Dermis blood vessel endothelial cell (primary cell): ENCODE measurements at regions not wholly inside any gene's neighbourhood (a gene's known extent, or its start where the extent isn't known, plus 50 kb on each side); places are given as distances from the start of the nearest gene placed in this dataset.
A peak's percentile ranks its signal among the peaks of the same experiment; 100 is the strongest.
"Not testable (repeated sequence)": the region's sequence is repeated elsewhere in the genome, so short reads cannot be mapped to it uniquely, and the experiment has no call there.

Source experiments
- DNase-seq: peaks from one replicate; pipeline ENCODE4 v3.0.0; 2010

DNA sequence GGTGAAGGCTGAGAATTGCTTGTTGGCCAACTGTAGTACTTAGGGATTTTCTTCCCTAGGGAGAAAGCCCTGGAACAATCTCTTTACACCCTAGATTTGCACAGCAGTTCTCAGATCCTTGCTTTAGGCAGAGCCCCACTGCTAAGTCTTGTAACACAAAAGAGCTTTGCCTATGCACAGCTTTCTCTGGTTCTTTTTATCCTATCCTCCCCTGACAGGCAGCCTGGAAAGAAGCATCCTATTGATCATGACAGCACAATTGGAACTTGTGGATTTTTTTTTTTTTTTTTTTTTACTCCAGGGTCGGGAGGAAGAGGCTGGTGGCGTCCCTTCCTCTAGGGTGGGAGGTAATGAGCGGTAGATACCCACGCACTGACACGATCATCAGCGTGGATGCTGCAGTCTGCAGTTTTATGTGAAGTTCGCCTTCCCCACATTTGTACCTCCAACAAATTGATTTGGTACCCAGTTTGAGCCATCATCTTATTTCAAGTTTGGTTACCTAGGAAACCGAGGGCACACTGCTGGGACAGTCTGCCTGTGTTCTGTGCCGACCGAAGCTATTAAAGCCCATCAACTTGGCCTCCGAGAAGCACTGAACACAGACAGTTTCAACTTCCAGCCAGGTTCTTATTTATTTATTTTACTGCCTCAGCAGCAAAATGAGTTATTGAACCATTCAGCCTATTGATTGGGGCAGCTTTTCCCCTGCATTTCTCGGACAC is 110.1 kb downstream of the NRN1 start:
- DNase-seq, result no peak

DNA sequence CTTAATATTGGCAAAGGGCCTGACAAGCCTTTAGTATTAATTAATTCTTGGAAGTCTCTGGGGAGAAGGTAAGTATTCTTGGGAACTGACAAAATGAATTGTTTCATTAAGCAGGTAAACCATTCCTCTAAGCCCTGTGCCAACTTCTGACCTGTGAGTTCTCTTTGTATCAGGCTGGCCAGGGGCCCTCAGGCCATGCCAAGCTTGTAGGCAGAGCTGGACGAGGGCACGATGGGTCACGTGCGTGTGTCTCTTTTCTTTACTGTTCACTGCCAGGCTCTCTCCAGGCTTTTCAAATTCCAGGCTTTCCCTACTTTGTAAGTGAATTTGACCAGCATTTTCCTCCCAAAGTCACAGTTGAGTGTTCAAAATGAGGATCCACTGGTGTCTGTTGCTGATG is 112.4 kb downstream of the NRN1 start:
- DNase-seq, result no peak

DNA sequence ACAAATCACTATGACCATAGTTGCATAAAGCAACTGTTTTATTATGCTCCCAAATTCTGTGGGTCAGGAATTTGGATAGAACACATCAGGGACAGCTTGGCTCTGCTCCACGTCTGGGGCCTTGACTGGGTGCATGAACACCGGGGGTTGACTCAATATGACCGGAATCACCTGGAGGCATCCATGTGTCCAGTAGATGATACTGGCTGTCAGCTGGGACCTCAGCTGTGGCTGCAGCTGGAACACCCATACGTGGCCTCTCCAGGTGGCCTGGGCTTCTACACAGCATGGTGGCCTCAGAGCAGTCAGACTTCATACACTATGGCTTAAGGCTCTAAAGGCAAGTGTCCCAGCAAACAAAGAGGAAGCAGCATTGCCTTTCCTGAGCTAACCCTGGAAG is 113.4 kb downstream of the NRN1 start:
- DNase-seq, result no peak

DNA sequence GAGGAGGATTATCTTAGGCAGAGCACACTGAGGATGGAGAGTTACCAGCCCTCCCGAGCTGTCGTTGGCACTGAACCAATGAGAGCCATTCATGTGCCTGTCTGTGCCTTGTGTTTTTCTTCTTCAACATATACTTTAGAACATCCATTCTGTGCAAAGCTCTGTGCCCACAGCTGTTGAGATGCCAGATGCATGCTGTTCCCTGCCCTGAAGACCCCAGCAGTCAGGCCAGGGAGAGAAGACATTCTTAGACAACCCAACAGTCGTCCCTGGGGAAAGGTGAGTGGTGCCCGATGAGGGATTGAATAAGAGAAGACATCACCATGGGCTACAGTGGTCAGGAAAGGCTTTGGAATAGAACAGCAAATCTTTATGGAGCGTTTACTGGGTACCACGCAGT is 114.1 kb downstream of the NRN1 start:
- no peak for DNase-seq

DNA sequence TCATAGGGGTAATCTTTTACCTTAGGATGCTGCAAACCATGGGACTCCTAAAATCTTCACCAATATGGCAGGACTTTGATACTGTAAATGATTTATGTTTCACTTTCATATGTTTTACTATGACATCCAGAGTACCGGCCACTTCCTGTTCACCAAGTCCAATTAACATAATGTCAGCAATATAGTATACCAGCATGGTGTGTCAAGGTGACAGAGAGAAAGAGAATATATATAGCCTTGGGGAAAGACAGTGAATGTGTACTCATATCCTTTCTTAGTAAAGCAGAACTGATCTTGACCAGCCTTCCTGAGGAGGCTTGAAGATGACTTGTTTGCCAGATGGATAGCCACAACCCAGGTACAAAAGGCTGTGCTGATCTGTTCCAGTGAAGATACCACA is 127.9 kb downstream of the NRN1 start:
- no peak for DNase-seq

DNA sequence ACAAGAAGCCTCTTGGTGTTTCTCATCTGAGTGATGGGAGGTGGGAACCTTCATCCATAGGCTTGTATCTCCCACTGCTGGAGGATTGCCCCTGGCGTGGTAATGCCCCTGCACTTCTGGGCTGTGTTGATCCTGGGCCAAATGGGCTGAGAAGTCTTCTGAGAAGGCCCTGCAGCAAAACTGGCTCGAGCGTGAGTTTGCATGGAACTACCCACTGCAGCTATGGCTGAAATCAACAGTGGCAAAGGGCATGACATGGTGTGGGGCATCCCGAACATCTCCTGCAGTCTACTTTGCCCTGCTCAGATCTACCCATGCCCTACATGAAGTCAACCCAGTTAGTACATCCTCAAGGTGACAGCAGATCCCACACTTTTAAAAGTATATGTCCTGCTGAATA is 130.6 kb downstream of the NRN1 start:
- DNase-seq, result no peak

DNA sequence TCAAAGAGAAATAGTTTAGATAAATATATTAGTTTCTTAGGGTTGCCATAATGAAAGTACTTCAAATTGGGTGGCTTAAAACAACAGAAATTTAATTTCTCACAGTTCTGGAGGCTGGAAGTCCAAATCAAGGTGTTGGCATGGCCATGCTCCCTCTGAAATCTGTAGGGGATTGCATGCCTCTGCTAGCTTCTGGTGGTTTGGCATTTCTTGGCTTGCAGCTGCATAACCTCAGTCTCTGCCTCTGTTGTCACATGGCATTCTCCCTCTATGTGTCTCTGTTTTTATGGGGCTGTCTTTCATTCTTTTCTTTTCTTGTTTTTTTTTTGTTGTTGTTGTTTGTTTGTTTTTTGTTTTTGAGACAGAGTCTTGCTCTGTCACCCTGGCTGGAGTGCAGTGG is 132.7 kb downstream of the NRN1 start:
- DNase-seq, result not testable (repeated sequence)

DNA sequence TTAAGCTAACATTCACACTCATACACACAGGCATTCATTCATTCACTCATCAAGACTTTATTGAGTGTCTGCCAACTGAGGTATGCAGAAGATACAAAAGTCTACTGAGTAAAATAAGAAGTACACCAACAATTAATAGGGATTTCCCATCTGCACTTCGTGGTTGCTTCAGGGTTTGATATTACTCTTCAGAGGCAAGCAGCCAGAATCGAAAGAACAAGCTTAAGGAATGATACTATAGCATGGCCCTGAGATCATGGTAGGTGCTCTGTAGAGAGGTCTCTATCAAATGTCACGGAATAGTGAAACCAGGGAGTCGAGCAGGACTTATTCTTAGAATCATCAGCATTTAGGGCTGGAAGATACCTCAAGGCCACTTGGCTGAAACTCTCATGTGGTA is 135.4 kb downstream of the NRN1 start:
- DNase-seq, result no peak

DNA sequence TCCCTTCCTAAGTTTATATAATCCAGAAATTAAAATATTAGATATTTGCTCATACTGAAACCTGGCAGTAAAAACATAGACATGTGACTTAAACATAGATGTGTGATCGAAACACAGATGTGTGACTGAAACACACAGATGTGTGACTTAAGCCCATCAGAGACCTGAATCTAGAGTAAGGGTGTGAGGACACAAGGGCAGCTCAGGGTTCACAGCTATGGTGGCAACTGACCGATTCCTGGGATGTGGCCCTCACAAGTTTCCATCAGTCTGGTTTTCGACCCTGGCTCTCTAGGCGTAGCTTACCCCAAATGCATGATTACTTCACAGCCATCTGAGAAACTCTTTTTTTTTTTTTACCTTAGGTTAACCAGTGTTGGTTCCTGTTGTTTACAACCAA is 137.0 kb downstream of the NRN1 start:
- DNase-seq, result no peak

DNA sequence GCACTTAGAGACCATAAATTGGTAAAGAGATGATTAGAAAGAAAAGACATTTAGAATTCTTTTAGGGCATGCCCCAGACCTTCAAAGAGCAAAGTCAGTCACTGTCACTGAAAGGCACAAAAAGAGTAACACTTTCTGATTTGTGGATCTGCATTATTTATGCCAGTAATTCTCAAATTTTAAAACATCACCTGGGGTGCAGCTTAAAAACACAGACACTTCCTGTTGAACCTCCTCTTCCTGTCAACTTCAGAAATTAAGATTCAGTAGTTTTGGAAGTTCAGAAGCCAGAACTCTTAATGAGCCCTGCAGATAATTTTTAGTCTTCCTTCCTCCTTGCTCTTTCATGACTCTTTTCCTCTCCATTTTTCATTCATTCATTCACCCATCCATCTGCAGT is 137.5 kb downstream of the NRN1 start:
- no peak for DNase-seq

DNA sequence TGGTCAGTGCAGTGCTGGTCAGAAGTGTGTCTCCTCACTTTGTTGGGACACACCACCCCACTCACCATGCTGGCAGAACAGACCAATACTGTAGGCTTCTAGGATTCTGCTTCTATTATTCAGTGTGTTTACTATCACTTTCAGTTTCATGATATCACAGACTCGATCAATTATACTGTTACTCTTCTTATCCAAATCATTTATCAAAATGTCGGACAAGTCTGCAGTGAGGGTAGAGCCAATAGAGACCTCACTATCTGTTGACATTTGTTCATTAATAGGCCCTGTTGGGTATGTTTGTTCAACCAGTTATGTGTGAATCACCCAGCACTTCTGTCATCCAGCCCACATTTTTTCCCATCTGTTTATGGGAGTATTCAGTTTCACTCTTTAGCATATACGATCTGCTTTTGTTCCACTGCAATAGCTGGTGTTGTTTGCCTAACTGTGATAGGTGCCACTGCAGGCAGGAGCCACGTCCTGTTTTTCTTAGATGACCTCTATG is 140.1 kb downstream of the NRN1 start:
- peak; percentile 58 for DNase-seq

DNA sequence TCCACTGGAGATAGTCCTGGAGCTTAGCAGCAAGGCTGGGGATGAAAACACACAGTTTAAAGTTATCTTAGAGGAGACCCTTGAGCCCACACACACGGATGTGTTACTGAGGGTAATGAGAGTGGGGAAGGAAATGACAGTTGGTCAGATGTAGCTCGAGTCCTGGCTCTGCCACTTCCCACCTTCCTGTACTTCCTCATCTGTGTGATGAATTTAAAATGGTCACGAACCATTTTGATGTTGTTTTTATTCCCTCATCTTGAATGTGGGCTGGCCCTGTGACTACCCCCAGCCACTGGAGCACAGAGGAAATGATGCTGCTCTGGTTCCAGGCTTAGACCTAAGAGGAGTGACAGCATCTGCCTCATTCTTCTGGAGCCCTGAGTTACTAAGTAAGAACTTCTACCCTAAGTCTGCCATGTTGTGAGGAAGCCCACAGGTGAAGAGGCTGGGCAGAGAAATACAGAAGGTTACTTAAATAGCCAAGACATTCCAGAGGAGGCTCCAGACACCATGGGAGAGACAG is 141.2 kb downstream of the NRN1 start:
- peak; percentile 6 for DNase-seq

DNA sequence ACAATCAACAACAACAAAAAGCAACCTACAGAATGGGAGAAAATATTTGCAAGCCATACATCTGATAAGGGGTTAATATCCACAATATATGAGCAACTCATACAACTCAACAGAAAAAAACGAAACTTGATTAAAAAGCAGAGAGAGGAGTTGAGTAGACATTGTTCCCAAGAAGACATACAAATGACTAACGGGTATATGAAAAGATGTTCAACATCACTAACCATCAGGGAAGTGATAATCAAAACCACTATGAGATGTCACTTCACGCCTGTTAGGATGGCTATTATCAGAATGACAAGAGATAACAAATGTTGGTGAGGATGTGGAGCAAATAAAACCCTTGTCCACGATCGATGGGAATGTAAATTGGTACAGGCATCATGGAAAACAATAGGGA is 145.9 kb downstream of the NRN1 start:
- no peak for DNase-seq

DNA sequence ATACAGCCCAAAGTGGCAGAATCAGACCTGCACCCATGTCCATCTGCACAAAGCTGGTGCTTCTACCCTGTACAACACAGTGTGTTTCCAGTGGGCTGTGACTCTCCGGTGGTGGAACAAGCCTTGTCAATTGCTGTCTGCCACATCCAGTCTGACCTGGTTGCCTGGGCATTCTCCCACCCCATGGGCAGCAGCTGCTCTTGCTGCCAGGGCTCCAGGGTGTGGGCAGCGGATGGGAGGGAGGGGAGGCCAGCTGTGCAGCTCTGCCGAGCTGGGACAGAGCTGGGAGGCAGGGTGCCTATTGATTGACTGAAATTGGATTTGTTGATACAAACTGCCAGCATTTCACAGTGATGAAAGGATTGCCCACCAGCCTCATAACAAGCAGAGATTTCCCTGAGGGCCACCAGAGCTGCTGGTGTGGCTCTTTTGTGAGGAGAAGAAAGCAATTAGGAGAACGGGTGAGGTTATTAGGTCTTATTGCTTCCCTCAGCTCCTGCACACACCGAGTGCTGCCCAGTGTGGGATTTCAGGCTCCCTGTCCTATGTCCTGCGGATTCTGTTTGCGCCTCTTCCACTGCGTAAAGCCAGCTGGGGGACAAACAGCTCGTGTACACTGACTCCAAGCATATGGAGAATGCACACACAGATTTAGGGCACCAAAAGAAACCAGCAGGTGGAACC is 150.8 kb downstream of the NRN1 start:
- no peak for DNase-seq

DNA sequence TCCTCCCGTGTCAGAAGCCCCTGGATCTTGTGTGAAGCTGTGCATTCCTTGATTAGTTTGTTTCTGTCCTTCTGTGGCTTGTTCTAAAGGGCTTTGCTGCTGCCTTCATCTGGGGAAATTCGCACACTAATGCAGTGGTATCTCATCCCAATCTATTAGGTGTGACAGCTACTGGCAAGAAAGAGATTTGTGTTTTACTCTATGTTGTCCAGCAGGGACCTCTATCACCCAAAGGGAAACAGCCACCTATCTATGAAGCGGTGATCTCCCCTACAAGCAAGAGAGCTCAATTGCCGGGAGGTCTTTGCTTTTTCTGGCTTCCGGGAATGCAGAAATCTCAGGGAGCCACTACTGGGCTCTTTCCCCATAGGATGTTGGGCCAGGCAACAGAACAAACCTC is 151.8 kb downstream of the NRN1 start:
- no peak for DNase-seq

DNA sequence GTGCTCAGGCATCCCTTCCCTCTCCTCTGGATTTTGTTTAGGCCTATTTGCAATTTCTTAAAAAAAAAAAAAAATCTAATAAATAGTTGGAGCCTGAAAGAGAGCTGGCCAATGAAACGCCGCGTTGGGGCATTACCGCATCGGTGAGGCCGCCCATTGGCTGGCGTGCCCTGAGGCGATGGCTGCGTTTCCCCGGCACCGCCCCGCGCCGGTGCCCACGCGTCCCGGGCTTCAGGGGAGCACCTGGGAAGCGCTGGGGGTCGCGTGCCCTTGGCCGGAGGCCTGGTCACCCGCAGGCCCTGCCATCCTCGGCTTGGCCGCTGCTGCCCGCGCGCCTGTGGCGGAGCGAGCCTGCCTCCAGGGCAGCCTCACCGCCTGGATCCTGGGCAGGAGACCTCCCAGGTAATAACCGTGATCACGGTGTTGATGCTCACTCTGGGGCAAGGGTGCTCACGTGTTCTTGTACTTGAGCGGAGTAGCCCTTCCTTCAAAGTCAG is 155.4 kb downstream of the NRN1 start:
- peak; percentile 63 for DNase-seq

DNA sequence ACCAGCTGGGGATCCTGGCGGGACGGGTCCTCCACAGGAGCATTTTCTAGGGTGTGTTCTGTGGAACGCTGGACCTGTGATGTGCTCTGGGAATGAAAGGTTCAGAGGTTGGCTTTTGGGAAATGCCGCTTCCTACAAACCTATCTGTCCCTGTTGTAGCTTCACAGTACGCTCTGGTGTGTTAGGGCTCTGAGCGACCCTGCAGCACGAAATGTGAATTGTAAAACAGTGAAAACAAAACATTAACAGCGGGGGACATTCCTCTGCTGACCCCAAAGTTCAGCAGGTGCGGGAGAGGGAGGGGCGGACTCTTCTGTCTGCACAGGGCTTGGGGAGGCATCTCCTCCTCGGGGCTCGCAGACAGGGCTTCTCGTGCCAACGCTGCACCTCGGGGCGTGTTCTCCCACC is 155.9 kb downstream of the NRN1 start:
- no peak for DNase-seq

DNA sequence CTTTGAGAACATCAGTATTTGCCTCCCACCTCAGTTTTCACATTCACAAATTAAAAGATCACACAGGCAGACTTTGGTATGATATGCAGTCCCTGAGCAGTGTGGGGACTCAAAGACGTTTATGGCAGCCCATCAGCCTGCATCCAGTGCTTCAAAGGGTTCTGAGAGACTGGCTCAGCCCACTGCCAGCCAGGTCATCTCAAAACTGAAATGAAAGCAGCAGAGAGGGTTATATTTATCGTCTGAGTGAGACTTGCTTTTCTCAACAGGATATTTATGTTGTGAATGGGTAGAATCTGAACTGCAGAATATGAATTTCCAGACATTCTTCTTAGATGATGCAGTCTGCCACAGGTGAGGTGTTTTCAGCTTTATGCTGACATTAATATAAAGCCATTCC is 159.8 kb downstream of the NRN1 start:
- no peak for DNase-seq

DNA sequence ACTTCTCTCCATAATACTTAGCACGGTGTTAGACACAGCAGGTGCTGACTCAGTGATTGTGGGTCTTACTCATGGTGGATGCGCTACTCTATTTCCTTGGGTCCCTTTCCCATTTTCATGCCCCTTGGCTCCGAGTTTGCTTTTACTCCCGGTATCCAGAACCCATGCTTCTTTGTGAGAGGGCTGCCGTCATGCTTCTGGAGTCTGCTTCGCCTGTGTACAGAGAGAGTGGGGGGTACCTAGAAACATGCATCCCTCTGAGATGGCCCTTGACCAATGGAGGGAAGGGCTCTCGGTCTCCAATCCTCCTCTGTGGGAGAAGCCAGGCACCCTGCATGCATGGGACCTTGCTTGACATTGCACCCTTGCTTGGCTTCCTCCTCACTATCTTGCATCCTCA is 160.4 kb downstream of the NRN1 start:
- DNase-seq, result no peak

DNA sequence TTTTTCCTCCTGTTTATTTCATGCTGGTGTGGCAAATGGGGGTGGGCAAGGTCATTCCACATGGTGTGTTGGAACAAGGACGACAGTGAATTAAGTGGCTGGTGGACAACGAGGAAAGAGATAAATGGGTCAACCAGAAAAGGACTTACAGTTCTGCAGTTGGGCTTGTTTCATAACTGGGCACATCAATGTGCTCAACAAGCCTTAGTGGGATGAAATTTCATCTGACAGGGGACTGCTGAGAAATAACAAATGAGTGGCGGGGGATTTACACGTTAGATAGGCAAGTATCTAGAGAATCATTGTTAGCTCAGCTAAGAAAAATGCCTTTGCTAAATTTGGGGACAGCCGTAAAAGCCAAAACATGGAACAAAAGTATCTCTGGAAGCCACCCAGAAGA is 163.6 kb downstream of the NRN1 start:
- DNase-seq, result no peak

DNA sequence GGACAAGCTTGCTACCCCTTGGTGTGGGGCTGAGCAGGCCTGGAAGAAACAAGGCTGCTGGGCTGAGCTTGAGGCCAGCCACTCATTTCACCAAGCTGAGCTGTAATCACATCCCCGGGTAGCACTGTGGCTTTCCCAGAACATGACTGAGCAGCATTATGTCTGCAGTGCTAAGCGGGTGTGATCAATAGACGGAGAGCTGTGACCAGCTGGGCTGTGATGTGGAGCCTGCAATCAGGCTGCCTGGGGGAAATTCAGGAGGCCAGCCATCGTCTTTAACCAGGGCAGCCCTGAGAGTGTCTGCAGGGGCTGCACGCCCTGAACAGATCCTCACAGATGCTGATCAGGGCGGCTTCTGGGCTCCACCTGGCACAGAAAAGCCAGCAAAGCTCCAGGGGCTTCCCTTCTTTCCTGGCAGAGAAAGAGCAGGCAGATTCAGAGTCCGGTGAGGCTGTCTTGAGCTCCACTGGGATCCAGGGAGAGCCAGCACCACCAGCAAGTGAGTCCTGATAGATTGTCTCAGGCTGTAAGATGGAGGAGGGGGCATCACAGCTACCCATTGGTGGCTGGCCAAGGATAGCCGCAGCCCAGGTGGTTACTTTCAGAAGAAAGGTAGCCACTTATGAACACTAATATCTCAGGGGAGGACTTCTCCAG is 165.9 kb downstream of the NRN1 start:
- DNase-seq, result no peak

DNA sequence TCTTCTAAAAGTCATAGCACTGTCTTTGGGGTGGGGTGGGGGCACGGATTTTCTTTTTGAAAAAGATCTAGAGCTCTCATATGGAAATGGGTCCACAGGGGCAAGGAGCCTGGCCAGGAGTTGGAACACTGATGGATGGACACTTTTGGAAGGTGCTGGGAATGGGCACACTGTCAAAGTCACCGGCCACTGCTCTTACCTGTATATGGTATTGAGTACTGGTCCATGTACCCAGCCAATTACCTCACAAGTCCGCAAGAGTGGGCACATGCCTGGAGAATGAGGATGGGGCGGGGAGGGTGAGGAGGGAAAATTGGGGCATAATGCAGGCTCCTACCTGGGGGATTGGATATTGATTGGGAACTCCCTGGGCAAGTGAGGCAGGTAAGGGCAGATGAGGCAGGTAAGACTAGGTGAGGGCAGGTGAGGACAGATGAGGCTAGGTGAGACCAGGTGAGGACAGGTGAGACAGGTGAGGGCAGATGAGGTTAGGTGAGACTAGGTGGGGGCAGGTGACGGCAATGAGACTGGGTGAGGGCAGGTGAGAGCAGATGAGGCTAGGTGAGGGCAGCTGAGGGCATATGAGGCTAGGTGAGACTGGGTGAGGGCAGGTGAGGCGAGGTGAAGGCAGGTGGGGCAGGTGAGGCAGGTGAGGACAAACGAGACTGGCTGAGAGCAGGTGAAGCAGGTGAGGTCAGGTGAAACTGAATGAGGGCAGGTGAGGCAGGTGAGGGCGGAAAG is 167.9 kb downstream of the NRN1 start:
- no peak for DNase-seq

DNA sequence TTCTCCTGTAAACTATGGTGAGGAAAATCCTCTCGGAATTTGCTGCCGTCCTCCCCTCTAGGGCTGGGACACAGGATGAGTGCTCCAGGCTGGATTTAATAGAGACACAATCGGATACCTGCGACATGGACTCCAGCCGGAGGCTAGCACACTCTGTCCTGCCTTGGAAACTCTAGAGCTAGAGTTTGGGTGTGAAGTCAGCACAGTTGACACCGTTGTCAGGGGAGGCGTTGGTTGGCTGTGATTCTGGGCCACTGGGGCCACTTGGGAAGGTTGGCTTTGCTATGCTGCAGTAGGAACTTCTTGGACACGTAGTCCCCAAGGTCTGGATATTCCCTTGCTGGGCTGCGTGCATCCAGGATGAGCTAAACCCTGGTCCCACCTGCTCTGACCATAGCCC is 169.4 kb downstream of the NRN1 start:
- DNase-seq, result no peak
